HG03439 (cell line): ENCODE measurements at regions not wholly inside any gene's neighbourhood (a gene's known extent, or its start where the extent isn't known, plus 50 kb on each side); places are given as distances from the start of the nearest gene placed in this dataset.
"Not testable (repeated sequence)": the region's sequence is repeated elsewhere in the genome, so short reads cannot be mapped to it uniquely, and the experiment has no call there.

Experiments
- ATAC-seq: cut with Tn5 transposase; IDR thresholded peaks from one replicate; pipeline ENCODE4 v1.9.1; 2021; ENCODE audit warnings: mild to moderate bottlenecking, moderate library complexity; ENCODE audit not compliant: unreplicated experiment

DNA sequence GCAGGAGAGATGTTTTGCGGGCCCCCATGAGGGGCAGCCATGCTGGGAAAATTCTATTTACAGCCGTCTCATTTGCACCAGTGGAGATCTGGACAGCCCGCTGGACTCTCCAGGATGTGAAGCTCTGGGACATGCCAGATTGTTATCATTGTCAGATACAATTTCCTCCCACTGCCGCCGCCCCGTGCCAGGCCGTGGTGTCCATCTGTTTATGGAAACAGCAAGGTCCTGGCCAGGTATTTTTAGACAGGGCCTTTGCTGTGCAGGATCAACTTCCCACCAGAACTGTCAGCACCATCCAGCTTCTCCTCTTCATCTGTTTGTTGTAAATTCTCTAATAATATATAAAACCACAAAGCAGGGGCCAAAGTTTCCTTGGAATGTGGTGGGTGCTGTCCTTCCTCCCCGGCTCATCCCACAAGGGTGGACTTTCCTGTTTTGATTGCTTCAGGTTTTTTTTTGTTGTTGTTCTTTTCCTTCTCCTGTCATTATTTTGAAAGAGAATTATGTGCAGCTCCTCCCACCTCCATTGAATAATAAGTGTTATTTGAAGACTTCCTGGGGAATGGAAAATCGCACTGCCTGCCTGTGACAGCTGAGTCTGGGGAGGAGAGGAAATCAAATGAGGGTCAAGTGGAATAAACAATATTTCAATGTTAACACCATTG, 398.1 kb downstream of the TNS1 start:
- no peak for ATAC-seq

DNA sequence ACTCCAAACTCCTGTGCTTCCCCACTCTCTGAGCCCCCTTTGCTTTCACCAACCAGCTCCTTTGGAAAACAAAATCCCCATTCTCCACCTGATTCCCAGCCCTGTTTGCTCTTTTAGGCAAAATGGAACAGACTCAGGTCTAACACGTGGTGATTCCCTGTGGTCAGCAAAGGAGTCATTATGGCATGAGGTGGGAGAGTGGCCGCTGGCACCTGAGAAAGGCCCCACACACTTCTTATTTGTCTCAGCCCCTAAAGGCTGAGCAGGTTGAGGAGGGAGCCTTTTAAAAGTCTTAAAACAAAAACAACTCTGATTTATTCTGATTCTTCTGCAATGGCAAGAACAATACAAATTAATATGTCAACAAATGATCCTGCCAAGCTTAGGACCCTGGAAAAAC, 401.2 kb downstream of the TNS1 start:
- no peak for ATAC-seq

DNA sequence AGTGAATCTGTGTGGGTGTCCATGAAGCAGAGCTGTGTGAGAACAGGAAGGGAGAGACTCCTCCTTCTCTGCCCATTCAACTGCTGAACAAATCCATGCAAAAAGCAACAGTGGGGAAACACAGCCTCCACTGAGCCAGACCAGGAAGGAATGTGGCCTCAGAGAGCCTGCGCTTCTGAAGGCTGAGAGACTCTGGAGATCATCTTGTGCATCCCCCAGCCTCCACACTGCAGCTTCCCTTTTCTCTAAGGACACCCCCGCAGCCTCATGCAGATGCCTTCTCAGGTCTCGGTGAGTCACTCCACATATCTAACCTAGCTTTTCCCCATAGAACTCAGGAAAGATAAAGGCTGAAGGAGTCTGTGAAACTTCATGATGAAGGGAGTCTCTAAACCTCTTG, 402.9 kb downstream of the TNS1 start:
- no peak for ATAC-seq

DNA sequence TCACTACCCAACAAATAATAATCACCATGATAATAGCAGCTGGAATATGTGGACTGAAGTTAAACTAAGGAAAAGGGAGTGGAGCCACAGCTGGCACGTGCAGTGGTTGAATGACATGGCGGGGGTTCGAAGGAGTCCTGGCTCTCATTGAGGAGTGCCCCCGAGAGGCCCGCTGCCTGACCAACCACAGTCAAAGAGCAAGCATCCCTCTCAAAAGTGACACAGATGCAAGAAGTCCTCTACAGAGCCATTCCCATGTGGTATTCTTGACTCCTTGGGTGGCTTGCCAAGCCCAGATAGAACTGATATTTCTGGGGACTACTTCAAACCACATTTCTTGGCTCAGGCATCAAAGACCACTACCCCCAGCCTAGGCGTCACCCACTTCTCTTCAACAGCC, 405.1 kb downstream of the TNS1 start:
- no peak for ATAC-seq

DNA sequence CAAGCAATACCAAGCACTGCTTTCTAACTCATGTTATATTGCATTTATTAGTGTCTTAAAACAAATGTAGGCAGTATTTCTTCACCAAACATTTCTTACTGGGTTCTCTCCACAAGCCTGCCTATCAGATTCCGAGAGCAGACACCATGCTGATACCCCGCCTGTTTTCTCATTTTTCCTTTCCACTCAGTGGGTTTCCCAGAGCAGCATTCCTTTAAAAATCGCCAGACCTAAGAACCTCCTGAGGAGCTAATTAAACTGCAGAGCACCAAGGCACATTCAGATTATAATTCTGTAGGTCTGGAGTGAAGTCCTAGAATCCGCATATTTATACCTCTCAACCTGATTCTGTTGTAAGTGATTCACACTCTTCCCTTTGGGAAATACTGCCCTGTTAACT, 405.6 kb downstream of the TNS1 start:
- ATAC-seq = no peak

DNA sequence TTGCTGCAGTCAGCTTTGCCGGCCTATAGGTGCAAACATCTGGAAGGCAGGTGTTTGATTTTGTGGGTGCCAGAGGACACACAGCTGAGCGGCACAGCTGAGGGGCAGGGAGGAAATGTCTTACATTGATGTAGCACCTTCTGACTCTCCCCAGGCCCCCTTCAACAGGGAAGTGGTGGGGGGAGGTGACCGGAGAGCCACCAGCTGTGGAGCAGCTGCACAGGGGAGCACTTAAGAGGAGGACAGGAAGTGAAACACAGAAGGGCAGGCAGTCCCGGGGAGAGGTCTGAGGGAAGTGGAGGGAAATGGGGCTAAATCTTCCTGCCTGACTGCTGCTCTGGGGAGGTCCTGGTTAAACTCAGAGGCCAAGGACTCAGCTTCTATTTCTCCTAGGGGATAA, 409.1 kb downstream of the TNS1 start:
- no peak for ATAC-seq

DNA sequence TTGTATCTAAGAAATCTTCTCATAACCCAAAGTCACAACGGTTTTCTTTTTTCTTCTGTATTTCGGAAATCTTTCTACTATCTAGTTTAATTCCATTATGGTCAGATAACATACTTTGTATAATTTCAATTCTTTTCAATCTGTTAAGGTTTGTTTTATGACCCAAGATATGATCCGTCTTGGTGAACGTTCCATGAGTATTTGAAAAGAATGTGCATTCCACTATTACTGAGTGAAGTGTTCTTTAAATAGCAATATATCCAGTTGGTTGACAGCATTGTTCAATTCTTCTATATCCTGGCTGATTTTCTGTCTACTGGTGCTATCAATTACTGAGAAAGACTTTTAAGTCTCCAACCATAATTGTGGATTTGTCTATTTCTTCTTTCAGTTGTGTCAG, 414.5 kb downstream of the TNS1 start:
- no peak for ATAC-seq

DNA sequence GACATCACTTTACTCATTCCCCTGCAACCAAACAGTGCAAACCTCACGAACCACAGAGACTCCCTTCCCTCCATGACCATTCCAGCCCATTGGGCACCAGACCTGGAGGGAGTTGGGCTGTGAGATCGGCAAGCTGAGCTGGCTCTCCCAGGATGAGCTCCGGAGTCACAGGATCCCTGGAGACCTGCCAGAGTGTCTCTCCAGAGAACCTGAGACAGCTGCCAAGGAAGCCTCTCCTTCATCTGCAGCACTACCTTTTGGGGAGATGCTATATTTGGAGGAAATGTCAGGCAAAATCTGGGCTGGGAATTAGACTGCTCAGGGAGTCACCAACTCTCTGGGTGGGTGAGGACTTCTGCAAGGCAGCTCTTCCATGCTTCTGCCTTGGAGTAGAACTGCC, 417.4 kb downstream of the TNS1 start:
- ATAC-seq = no peak

DNA sequence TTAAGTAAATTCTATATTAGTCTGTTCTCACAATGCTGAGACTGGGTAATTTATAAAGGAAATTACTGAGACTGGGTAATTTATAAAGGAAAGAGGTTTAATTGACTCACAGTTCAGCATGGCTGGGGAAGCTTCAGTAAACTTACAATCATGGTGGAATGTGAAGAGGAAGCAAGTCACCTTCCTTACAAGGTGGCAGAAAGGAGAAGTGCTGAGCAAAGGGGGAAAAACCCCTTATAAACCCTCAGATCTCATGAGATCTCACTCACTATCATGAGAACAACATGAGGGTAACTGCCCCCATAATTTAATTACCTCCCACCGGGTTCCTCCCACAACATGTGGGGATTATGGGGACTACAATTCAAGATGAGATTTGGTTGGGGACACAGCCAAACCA, 422.4 kb downstream of the TNS1 start:
- ATAC-seq = not testable (repeated sequence)

DNA sequence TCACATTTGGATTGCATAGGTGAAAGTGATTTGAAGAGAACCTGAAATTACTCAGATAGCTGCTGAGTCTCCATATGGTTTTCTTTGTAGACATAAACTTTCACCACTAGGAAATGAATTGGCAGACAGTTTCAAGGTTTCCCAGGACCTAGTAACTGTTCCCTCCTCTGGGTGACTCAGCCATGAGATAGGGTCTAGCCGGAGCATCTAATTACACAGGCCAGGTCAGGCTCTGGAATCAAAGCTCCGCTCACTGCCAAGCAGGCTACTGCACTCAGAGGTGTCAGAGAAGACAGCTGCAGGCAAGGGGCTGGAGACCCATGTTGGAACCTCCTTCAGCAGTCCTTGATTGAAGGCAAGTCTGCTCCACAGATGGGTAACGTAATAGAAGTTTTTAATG, 429.2 kb downstream of the TNS1 start:
- ATAC-seq = no peak

DNA sequence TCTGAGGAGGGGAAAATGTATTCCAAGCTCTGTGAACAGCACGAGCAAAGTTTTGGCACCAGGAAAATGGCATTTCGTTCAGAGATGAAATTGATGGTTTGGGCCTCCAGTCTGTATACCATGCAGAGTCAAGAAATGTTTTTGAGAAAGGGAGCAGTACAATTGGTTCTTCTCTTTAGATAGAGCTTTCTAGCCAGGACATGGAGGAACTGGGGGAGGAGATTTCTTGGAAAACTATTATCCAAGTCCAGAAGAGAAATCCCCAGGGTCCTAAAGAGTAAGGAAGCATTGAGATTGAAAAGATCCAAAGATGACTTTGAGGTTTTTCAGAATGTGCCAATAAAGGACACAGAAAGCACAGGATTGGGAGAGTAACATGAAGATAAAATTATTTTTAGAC, 432.4 kb downstream of the TNS1 start:
- no peak for ATAC-seq

DNA sequence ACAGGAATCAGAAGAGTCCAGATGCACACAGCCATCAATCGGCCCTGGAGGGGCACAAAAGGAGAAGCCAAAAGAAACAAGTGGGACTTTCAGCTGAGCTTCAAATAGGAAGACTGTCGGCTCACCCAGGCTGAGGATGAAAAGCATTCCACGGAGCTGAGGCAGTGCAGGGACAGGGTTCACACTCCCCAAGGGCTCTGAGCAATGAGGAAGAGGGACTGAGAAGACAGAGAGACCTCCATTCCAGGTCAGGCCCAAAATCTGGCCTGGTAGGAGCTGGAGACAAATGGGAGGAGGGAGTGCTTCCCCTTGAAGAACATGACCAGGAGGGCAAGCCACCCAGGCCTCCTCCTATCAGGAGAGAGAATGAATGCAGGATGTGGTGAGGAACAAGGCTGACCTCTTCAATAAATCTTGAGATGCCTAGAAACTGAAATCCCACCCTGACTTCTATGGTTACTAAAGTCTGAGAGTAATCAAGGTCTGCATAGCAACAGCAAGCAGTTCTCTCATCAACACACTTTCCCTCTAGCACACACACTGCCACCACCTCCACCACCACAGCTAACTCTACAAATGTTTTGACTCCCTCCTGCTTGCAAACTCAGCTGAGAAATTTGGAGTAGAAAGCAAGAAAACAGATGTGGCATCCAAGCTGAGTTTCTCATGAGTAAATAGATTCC, 434.4 kb downstream of the TNS1 start:
- no peak for ATAC-seq

DNA sequence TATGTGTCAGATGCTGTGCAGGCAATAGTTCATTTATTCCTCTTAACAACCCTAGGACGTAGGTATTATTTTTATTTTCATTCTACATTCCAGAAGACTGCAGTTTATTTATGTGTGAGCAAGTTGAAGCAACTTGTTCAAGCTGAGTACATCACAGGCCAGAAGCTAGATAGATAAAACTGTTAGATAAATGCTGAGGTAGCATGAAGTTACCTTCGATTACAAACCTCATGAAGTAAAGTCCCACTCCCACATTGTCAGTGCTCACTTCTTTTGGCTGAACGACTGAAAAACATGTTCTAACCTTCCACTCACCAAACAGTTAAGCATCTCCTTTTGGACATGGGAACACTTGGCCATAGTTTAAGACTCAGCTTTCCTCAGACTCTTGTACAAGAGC, 439.2 kb downstream of the TNS1 start:
- ATAC-seq = no peak

DNA sequence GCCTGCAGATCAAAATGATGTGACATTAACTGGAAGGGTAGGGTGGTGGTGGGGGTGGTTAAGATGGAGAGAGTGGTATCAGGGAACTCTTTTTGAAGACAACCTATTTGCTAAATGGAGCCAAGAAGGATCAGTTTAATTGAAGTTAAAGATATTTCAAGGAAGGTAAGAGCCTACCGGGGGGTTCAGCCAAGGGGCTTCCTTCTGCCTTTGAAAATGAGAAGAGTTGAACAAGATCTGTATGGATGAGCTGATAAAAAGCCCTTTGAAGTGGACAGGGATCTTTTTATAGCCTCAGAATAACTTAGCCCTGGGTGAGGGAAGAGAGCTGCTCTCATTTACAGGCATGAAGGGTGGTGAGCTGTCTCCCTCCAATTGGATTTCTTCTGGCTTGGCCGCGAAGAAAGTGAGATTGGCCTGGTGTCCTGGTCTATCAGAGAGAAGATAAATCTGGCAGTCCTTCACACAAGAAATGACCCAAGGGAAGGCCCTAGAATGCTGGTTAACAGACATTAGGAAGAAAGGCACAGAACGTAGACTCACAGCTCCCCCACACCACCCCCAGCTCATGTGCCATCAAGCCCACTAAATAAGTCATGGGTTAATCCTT, 439.8 kb downstream of the TNS1 start:
- no peak for ATAC-seq

DNA sequence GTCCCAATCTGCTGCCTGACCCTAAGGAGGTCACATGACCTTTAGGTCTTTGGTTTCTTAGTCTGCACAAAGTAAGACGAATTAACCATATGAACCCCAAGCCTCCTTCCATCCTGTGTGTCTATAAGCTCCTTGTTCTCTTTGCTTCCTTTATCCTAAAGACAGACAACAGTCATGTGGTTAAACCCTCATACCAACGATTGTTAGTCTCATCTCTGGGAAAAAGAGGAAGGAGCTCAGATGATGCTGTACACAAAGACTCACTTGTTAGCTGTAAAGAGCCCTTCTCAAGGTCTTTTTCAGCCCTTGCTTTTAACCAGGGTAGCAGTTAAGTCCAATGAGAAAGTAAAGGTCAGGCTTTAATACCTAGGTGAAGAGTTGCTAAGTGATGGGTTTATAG, 443.7 kb downstream of the TNS1 start:
- ATAC-seq = no peak

DNA sequence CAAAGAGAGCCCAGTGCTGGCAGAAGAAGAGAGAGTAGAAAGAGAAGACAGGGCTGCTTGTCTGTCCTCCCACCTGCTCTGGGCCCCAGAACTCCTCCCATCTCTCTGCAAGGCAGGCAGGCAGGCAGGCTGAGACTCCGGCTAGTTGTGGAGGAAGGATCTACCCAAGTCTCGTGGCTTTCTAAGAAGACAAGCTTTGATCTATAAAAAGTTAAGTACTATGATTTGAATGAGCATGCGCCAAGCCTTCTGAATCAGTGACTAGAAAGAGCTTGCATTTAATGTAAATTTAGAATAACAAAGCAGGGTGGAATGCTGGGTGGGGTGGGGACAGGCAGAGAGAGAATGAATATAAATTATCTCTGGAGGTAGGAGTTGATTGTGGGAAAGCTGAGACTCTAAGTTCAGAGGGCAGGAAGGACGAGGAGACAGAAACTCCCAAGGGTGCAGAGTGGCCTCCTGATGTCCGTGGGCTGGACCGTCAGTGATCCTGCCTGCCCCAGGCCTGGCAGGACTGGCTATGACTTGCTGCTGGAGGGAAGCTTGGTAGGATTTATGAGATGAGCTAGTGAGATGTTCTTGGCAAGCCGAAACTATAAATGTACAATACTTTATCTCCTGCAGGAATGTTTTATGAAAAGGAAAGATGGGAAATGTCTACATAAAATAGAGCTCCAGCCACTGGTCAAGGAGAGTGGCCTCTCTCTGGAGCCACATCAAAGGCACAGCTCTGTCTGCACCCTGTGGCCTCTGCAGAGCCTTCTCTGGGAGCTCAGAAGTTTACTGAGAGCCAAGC, 447.5 kb downstream of the TNS1 start:
- no peak for ATAC-seq

DNA sequence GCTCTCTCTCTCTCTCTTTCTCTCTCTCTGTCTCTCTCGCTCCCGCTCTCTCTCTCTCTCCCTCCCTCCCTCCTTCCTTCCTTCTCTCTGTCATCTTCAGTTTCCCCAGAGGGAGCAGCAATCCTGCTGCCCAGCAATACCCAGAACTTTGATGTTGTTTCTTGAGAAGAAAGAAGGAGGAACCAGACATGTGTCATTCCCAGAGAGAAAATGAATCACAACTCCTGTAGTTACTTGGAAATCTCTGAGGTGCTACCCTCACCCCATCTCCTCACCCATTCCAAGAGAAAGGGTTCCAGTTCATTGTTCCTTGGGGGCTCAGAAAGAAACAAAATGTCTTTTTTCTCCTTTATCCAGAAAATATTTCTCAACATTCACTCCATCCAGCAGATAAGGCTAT, 449.1 kb downstream of the TNS1 start:
- ATAC-seq = no peak

DNA sequence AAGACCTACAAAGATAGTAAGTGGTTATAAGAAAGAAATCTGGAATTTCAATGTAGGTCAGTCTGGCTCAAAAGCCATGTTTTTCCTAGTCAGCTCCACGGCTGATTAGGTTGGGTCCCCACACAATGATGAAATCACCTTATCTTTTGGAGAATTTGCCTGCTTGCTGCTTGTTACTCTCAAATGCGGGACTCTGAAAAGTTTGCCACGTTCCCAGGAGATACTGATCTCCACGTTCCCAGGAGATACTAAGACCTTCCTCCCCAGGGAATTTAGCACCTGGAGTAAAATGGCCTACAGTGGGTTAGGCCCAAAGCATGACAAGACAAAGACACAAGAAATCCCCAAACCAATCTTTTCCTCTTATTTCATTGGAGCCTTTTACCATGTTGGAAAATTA, 449.6 kb downstream of the TNS1 start:
- ATAC-seq = no peak

DNA sequence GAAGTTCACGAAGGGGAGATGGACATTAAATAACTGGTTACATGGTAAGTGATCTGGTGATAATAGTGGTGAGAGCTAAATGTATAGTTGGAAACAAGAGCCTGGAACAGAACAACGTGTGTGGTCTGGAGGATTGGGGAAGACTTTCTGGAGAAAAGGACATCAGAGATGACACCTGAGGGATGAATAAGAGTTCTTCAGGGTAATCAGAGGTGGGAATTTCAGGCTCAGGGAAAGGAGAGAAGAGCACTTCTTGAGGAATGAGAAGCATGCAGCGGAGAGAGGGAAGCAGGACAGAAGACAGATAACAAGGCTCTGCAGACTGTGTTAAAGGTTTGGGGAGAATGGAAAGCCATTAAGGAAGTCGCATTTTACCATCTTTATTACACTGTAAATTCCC, 450.7 kb downstream of the TNS1 start:
- ATAC-seq = no peak

DNA sequence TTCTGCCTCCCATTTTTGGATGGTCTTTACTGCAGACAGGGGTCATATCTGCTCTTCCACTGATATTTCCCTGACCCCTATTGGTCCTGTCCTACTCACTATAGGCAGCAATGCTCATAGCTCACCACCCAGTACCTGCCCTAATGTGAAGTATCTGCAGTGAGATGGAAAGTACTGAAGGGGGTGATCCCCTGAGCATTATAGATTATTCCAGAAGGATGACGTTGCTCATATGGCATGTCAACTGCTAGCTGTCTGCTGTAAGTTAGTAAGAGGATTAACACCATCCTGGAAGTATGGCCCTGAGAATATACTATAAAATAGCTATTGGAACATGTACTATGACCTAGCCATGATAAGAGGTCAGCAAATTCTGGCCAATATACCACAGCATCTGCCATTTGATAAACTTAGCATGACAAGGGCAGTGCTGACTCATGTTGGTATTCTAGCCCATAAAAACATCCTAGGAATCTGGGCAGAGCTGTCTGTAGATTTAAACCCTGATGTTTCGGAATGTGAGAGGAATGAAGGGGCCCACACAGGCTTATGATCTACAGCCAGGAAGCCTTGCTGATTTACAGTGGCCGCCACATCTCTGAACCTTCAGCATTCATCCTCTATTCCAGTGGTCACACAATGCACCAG, 451.4 kb downstream of the TNS1 start:
- ATAC-seq = no peak

DNA sequence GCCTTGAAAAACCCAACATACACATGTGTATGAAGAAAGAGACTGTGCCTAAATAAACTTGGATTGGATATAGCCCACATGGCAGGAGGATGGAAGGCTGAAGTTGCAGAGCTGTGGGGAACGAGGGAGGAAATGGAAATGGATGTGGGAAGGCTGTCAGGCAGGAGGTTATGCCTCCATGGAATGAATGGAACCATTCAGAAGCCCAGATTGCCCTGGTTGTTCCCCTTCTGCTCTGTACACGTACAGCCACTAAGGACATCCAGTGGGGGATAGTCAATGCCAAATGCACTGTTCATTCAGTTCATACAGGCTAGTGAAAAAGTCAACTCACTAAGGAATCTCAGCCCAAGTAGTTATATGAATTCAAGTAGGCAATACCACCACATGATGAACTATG, 463.7 kb downstream of the TNS1 start:
- ATAC-seq = no peak
